ENCODE measurements at regions not wholly inside any gene's neighbourhood (a gene's known extent, or its start where the extent isn't known, plus 50 kb on each side); places are given as distances from the start of the nearest gene placed in this dataset.

GRCh38 chr4:187208651-187209050 lies 485.0 kb upstream of the FAT1 start:
- Histone ChIP-seq H2AFZ (ENCODE audit: insufficient read depth, low read depth, low read length, poor library complexity, severe bottlenecking) (no peak overlapping the region), H3K27ac (ENCODE audit: low read length in 2 of 2) (no peak overlapping the region), H4K20me1 (ENCODE audit: control insufficient read depth, insufficient read depth, low read length, poor library complexity, severe bottlenecking) (no peaks in the 10 kb centered on the region), H3K4me1 (ENCODE audit: control insufficient read depth in 2 of 2, insufficient read depth in 2 of 2, low read length in 2 of 2) (no peaks in the 10 kb centered on the region), H3K79me2 (ENCODE audit: control insufficient read depth, insufficient read depth, low read length) (no peaks in the 10 kb centered on the region), H3K36me3 (replicated peaks in 1 of 2; ENCODE audit: control extremely low read depth in 1 of 2, control insufficient read depth in 1 of 2, extremely low read depth in 1 of 2, insufficient read depth in 2 of 2, low read length in 1 of 2) (no peaks in the 10 kb centered on the region), H3K4me3 (ENCODE audit: control extremely low read depth in 1 of 5, extremely low read depth in 1 of 5, insufficient read depth in 1 of 5, low read depth in 2 of 5, low read length in 4 of 5) (no peak overlapping the region), H3K4me2 (replicated peaks; ENCODE audit: low read depth, low read length, poor library complexity, severe bottlenecking) (no peak overlapping the region), H3K9ac (ENCODE audit: low read length) (no peak overlapping the region), H3K9me3 (ENCODE audit: control extremely low read depth in 1 of 3, control insufficient read depth in 2 of 3, insufficient read depth in 1 of 3, low read length in 2 of 3) (peaks cover 0 to 7% (median 0%) of the 10 kb centered on the region in 3 donors), H3K27me3 (replicated peaks in 1 of 4; ENCODE audit: control extremely low read depth in 1 of 4, control insufficient read depth in 3 of 4, insufficient read depth in 4 of 4, low read length in 3 of 4) (no peaks in the 10 kb centered on the region)
- intact Hi-C loops (cut with micrococcal nuclease), result no loop called here
- no peak for DNase-seq
- Mint-ChIP-seq H3K27ac (no peak overlapping the region), H3K4me3 (no peak overlapping the region), H3K27me3 (no peaks in the 10 kb centered on the region), H3K9me3 (ENCODE audit: insufficient read depth) (peaks cover 12% of the 10 kb centered on the region), H3K4me1 (no peaks in the 10 kb centered on the region)
- no peak for ATAC-seq (ENCODE audit: low read depth)
- POLR2A ChIA-PET, result no interaction called here
- CTCF ChIA-PET, result no interaction called here
- WGBS (ENCODE audit: insufficient coverage), result 72% methylated on average over 2 of the region's 2 CpGs
- TF ChIP-seq EZH2 (IDR thresholded peaks at IDR 0.05; ENCODE audit: borderline replicate concordance, insufficient read depth, low read depth, low read length, poor library complexity, severe bottlenecking) (no peak), CTCF (IDR thresholded peaks at IDR 0.05) (no peak)

GRCh38 chr4:187209921-187210613 lies 486.4 kb upstream of the FAT1 start:
- Mint-ChIP-seq H3K27me3 (no peaks in the 10 kb centered on the region), H3K27ac (no peak overlapping the region), H3K9me3 (ENCODE audit: insufficient read depth) (peaks cover 12% of the 10 kb centered on the region), H3K4me1 (no peaks in the 10 kb centered on the region), H3K4me3 (no peak overlapping the region)
- H3K27ac ChIP-seq (ENCODE audit: low read length in 2 of 2), result no peak overlapping the region
- TF ChIP-seq CTCF (IDR thresholded peaks at IDR 0.05), result no peak
- TF ChIP-seq EZH2 (IDR thresholded peaks at IDR 0.05; ENCODE audit: borderline replicate concordance, insufficient read depth, low read depth, low read length, poor library complexity, severe bottlenecking), result no peak
- DNase-seq (no peak), ATAC-seq (ENCODE audit: low read depth) (no peak)
- H3K4me3 ChIP-seq (ENCODE audit: control extremely low read depth in 1 of 5, extremely low read depth in 1 of 5, insufficient read depth in 1 of 5, low read depth in 2 of 5, low read length in 4 of 5), result no peak overlapping the region
- no peaks in the 10 kb centered on the region for H3K79me2 ChIP-seq (ENCODE audit: control insufficient read depth, insufficient read depth, low read length)
- ChIA-PET POLR2A (no interaction called here), CTCF (no interaction called here)
- no peaks in the 10 kb centered on the region for H3K27me3 ChIP-seq (replicated peaks in 1 of 4; ENCODE audit: control extremely low read depth in 1 of 4, control insufficient read depth in 3 of 4, insufficient read depth in 4 of 4, low read length in 3 of 4)
- H3K9ac ChIP-seq (ENCODE audit: low read length), result no peak overlapping the region
- H4K20me1 ChIP-seq (ENCODE audit: control insufficient read depth, insufficient read depth, low read length, poor library complexity, severe bottlenecking), result no peaks in the 10 kb centered on the region
- no peak overlapping the region for H3K4me2 ChIP-seq (replicated peaks; ENCODE audit: low read depth, low read length, poor library complexity, severe bottlenecking)
- intact Hi-C loops (cut with micrococcal nuclease), result no loop called here
- H3K36me3 ChIP-seq (replicated peaks in 1 of 2; ENCODE audit: control extremely low read depth in 1 of 2, control insufficient read depth in 1 of 2, extremely low read depth in 1 of 2, insufficient read depth in 2 of 2, low read length in 1 of 2), result no peaks in the 10 kb centered on the region
- peaks cover 0 to 7% (median 0%) of the 10 kb centered on the region in 3 donors for H3K9me3 ChIP-seq (ENCODE audit: control extremely low read depth in 1 of 3, control insufficient read depth in 2 of 3, insufficient read depth in 1 of 3, low read length in 2 of 3)
- no peaks in the 10 kb centered on the region for H3K4me1 ChIP-seq (ENCODE audit: control insufficient read depth in 2 of 2, insufficient read depth in 2 of 2, low read length in 2 of 2)
- no peak overlapping the region for H2AFZ ChIP-seq (ENCODE audit: insufficient read depth, low read depth, low read length, poor library complexity, severe bottlenecking)
- WGBS (ENCODE audit: insufficient coverage), result 94% methylated on average over 7 of the region's 11 CpGs

Data from B cell (primary cell).